HEK293T (cell line): ENCODE measurements at regions not wholly inside any gene's neighbourhood (a gene's known extent, or its start where the extent isn't known, plus 50 kb on each side); places are given as distances from the start of the nearest gene placed in this dataset.

Experiments
- BHLHE40 ChIP-seq: fragments of 450-650 bp; IDR thresholded peaks from 2 replicates; pipeline ENCODE4 v1.6.1; 2016; ENCODE audit warnings: mild to moderate bottlenecking, moderate library complexity, borderline replicate concordance
- FOXK2 ChIP-seq: fragments of 450-650 bp; IDR thresholded peaks from 2 replicates; pipeline ENCODE4 v1.6.1; 2016; ENCODE audit warnings: mild to moderate bottlenecking
- FOXM1 ChIP-seq: fragments of 450-650 bp; IDR thresholded peaks from 2 replicates; pipeline ENCODE4 v1.6.1; 2017; ENCODE audit warnings: mild to moderate bottlenecking, borderline replicate concordance
- HDGF ChIP-seq: fragments of 450-650 bp; IDR thresholded peaks from 2 replicates; pipeline ENCODE4 v1.6.1; 2017; ENCODE audit warnings: antibody characterized with exemption, borderline replicate concordance
- LEF1 ChIP-seq: fragments of 450-650 bp; IDR thresholded peaks from 2 replicates; pipeline ENCODE4 v1.6.1; 2017; ENCODE audit warnings: mild to moderate bottlenecking, borderline replicate concordance
- SP1 ChIP-seq: fragments of 450-650 bp; IDR thresholded peaks from 2 replicates; pipeline ENCODE4 v1.6.1; 2017
- SUZ12 ChIP-seq: fragments of 450-650 bp; IDR thresholded peaks from 2 replicates; pipeline ENCODE4 v1.6.1; 2016; ENCODE audit warnings: mild to moderate bottlenecking
- TARDBP ChIP-seq: fragments of 450-650 bp; IDR thresholded peaks from 2 replicates; pipeline ENCODE4 v1.6.1; 2016
- ZNF384 ChIP-seq: fragments of 450-650 bp; IDR thresholded peaks from 2 replicates; pipeline ENCODE4 v1.6.1; 2016
- TF ChIP-seq, protein P1 (sequence below): fragments of 450-650 bp; IDR thresholded peaks from 2 replicates; pipeline ENCODE4 v1.6.1; 2016

DNA sequence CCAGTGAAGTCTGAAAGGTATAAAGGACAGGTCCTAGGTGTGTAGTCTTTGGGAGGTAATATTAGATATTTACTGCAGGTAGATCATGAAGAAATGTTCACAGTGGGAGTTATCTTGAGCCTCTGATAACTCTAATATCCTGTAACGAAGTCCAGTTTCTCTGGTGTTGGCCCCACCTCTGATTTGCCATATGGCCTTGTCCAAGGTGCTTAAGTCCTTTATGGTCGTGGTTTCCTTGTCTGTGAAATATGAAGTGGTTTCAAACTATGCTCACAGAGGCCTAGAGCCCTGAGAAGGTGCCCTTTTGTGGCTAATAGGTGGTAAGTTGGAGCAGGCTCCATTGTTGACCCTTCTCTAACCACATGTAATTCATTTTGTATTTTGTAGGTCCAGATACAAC is 190.7 kb downstream of the ICOS start:
- TF ChIP-seq TARDBP, result no peak
- no peak for TF ChIP-seq SUZ12
- no peak for TF ChIP-seq FOXM1
- no peak for TF ChIP-seq SP1
- TF ChIP-seq ZNF384, result no peak
- TF ChIP-seq HDGF, result no peak
- no peak for TF ChIP-seq FOXK2
- no peak for TF ChIP-seq BHLHE40
- TF ChIP-seq LEF1, result no peak
- TF ChIP-seq, protein P1, sequence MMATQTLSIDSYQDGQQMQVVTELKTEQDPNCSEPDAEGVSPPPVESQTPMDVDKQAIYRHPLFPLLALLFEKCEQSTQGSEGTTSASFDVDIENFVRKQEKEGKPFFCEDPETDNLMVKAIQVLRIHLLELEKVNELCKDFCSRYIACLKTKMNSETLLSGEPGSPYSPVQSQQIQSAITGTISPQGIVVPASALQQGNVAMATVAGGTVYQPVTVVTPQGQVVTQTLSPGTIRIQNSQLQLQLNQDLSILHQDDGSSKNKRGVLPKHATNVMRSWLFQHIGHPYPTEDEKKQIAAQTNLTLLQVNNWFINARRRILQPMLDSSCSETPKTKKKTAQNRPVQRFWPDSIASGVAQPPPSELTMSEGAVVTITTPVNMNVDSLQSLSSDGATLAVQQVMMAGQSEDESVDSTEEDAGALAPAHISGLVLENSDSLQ, result no peak
